ENCODE measurements at regions not wholly inside any gene's neighbourhood (a gene's known extent, or its start where the extent isn't known, plus 50 kb on each side); places are given as distances from the start of the nearest gene placed in this dataset.

GRCh38 chr4:32135642-32136041 is 1415.5 kb downstream of the PCDH7 start:
- Histone ChIP-seq H2AK5ac (ENCODE audit: low read depth, low read length) (no peak overlapping the region), H3K4ac (replicated peaks; ENCODE audit: insufficient read length, low read depth, low read length) (no peak overlapping the region), H3K14ac (ENCODE audit: insufficient read length) (no peak overlapping the region), H3K79me1 (ENCODE audit: low read depth, low read length) (no peaks in the 10 kb centered on the region), H2BK120ac (replicated peaks; ENCODE audit: low read depth, low read length) (no peak overlapping the region), H3K23ac (ENCODE audit: insufficient read length) (no peak overlapping the region), H4K8ac (ENCODE audit: extremely low read depth, insufficient read depth, low read length) (no peak overlapping the region), H3K27ac (ENCODE audit: low read depth, low read length) (no peak overlapping the region), H4K20me1 (replicated peaks in 1 of 2; ENCODE audit: control insufficient read depth in 1 of 2, insufficient read depth in 2 of 2, low read length in 2 of 2) (no peaks in the 10 kb centered on the region), H3K56ac (replicated peaks; ENCODE audit: insufficient read length, low read depth, low read length) (no peak overlapping the region), H2BK5ac (ENCODE audit: low read depth, low read length) (no peak overlapping the region), H3K9ac (replicated peaks in 1 of 4; ENCODE audit: extremely low read depth in 1 of 4, low read depth in 3 of 4, low read length in 3 of 4) (no peak overlapping the region), H3K36me3 (ENCODE audit: control insufficient read depth in 2 of 4, insufficient read depth in 4 of 4, low read length in 3 of 4) (no peaks in the 10 kb centered on the region), H4K91ac (replicated peaks; ENCODE audit: insufficient read length, low read length) (no peak overlapping the region), H3K79me2 (ENCODE audit: control insufficient read depth in 1 of 2, insufficient read depth in 2 of 2, low read length in 2 of 2) (no peaks in the 10 kb centered on the region), H2BK20ac (ENCODE audit: low read length) (no peak overlapping the region), H2BK15ac (ENCODE audit: low read length) (no peak overlapping the region), H3K27me3 (replicated peaks in 1 of 4; ENCODE audit: control insufficient read depth in 3 of 4, extremely low read depth in 1 of 4, insufficient read depth in 3 of 4, low read length in 3 of 4) (no peaks in the 10 kb centered on the region), H2AFZ (ENCODE audit: low read length) (no peak overlapping the region), H3K4me3 (ENCODE audit: extremely low read depth in 1 of 4, insufficient read depth in 2 of 4, low read depth in 3 of 4, low read length in 4 of 4) (no peak overlapping the region), H3K23me2 (ENCODE audit: low read depth, low read length) (no peaks in the 10 kb centered on the region), H4K5ac (ENCODE audit: insufficient read length, low read depth, low read length) (no peak overlapping the region), H3K4me1 (replicated peaks in 1 of 4; ENCODE audit: control insufficient read depth in 3 of 4, insufficient read depth in 4 of 4, low read length in 3 of 4) (peaks cover 0 to 4% (median 1%) of the 10 kb centered on the region in 4 experiments; a peak in 1 of 7 replicates), H3K9me3 (ENCODE audit: insufficient read depth in 2 of 2, low read depth in 1 of 2, low read length in 1 of 2) (no peaks in the 10 kb centered on the region), H2BK12ac (ENCODE audit: low read depth, low read length) (no peak overlapping the region), H3K18ac (ENCODE audit: extremely low read depth, low read length) (no peak overlapping the region), H3K4me2 (ENCODE audit: insufficient read depth in 1 of 2, low read depth in 2 of 2, low read length in 2 of 2) (no peak overlapping the region)
- no peak for FAIRE-seq
- TF ChIP-seq HDAC2 (IDR thresholded peaks at IDR 0.05; ENCODE audit: borderline replicate concordance in 1 of 2, low read depth in 2 of 2, low read length in 2 of 2), result no peak
- TF ChIP-seq SP1 (IDR thresholded peaks at IDR 0.05; ENCODE audit: low read depth, low read length), result no peak
- TF ChIP-seq SP2 (IDR thresholded peaks at IDR 0.05; ENCODE audit: low read length), result no peak
- TF ChIP-seq EGR1 (IDR thresholded peaks at IDR 0.05; ENCODE audit: borderline replicate concordance, low read depth, low read length), result no peak
- no peak for TF ChIP-seq SP4 (IDR thresholded peaks at IDR 0.05; ENCODE audit: low read length)
- no peak for TF ChIP-seq CTBP2 (IDR thresholded peaks at IDR 0.05; ENCODE audit: borderline replicate concordance, insufficient read depth, insufficient read length, low read length)
- TF ChIP-seq POLR2A (IDR thresholded peaks at IDR 0.05; ENCODE audit: control extremely low read depth in 1 of 2, low read depth in 2 of 2, low read length in 2 of 2), result no peak
- ChIA-PET CTCF (ENCODE audit: partially characterized antibody) (interaction anchor here (1.0 kb wide), 1 partner anchor 12 kb away, joined by 4 read pairs; no protein-coding TSS in a partner anchor), POLR2A (ENCODE audit: partially characterized antibody) (no interaction called here)
- DNase-seq (ENCODE audit: low read depth in 1 of 2, low spot score in 2 of 2), result no peak
